ENCODE measurements at regions not wholly inside any gene's neighbourhood (a gene's known extent, or its start where the extent isn't known, plus 50 kb on each side); places are given as distances from the start of the nearest gene placed in this dataset.

DNA sequence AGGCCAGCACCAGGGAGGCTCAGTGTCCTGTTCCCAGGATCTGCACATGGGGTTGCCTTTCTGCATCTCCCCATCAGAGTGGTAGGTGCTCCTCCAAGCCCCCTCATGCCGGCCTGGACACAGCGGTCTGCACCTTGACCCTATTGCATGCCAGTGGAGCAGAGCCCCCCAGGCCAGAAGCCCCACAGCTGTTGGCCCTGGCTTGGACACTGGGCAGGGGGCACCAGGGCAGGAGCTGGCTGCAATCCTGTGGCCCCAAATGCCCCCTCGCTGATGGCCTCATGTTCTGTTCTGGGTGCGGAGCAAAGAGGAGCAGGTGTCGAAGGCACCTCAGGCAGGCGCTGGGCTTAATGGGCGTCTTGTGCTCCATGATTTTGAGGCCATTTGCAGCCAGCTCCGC, 62.7 kb downstream of the CCDC74A start:
- TF ChIP-seq MAX (IDR thresholded peaks at IDR 0.05; ENCODE audit: insufficient read depth, insufficient read length) = no peak
- TF ChIP-seq, protein P1, sequence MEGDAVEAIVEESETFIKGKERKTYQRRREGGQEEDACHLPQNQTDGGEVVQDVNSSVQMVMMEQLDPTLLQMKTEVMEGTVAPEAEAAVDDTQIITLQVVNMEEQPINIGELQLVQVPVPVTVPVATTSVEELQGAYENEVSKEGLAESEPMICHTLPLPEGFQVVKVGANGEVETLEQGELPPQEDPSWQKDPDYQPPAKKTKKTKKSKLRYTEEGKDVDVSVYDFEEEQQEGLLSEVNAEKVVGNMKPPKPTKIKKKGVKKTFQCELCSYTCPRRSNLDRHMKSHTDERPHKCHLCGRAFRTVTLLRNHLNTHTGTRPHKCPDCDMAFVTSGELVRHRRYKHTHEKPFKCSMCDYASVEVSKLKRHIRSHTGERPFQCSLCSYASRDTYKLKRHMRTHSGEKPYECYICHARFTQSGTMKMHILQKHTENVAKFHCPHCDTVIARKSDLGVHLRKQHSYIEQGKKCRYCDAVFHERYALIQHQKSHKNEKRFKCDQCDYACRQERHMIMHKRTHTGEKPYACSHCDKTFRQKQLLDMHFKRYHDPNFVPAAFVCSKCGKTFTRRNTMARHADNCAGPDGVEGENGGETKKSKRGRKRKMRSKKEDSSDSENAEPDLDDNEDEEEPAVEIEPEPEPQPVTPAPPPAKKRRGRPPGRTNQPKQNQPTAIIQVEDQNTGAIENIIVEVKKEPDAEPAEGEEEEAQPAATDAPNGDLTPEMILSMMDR (IDR thresholded peaks at IDR 0.05; ENCODE audit: extremely low read depth in 1 of 2, insufficient read depth in 1 of 2, low read depth in 1 of 2, low read length in 2 of 2) = no peak
- no peak for TF ChIP-seq POLR2AphosphoS5 (IDR thresholded peaks at IDR 0.05; ENCODE audit: insufficient read depth, low read depth, low read length)
- TF ChIP-seq POLR2A (IDR thresholded peaks at IDR 0.05; ENCODE audit: low read depth, low read length) = no peak
- no peak for TF ChIP-seq EZH2 (IDR thresholded peaks at IDR 0.05; ENCODE audit: borderline replicate concordance, low read depth, low read length, severe bottlenecking)
